Nephron (organoid): ENCODE measurements at regions not wholly inside any gene's neighbourhood (a gene's known extent, or its start where the extent isn't known, plus 50 kb on each side); places are given as distances from the start of the nearest gene placed in this dataset.

ENCODE experiments used
- H3K27ac Mint-ChIP-seq, 3 experiments: 2 replicates each; pipeline ENCODE4 v1.8.0; 2020; ENCODE audit warnings: mixed read lengths in 3 of 3, mild to moderate bottlenecking in 2 of 3, moderate library complexity in 1 of 3
- H3K27me3 Mint-ChIP-seq: 2 replicates; pipeline ENCODE4 v1.8.0; 2021; ENCODE audit warnings: low read depth, mild to moderate bottlenecking, moderate library complexity, mixed read lengths
- H3K36me3 Mint-ChIP-seq: 2 replicates; pipeline ENCODE4 v1.8.0; 2020; ENCODE audit warnings: low read depth, mixed read lengths
- H3K4me1 Mint-ChIP-seq: 2 replicates; pipeline ENCODE4 v1.8.0; 2020; ENCODE audit warnings: mixed read lengths
- H3K4me3 Mint-ChIP-seq, 3 experiments: 2 replicates each; pipeline ENCODE4 v1.8.0; 2020; ENCODE audit warnings: mild to moderate bottlenecking in 3 of 3, mixed read lengths in 3 of 3, moderate library complexity in 2 of 3
- H3K9me3 Mint-ChIP-seq: 2 replicates; pipeline ENCODE4 v1.8.0; 2020; ENCODE audit warnings: mixed read lengths
- TF ChIP-seq, protein P1 (sequence below), 3 experiments: fragments of 200-600 bp; sonication (generic); IDR thresholded peaks; one replicate each; pipeline ENCODE4 v1.5.0; 2021; ENCODE audit warnings: antibody characterized with exemption in 3 of 3; ENCODE audit not compliant: unreplicated experiment in 3 of 3

GRCh38 chr13:31435536-31435935, 235.8 kb downstream of the B3GLCT start:
- Mint-ChIP-seq H3K4me1 (peaks cover 29% of the 10 kb centered on the region), H3K27me3 (peaks cover 17% of the 10 kb centered on the region)
- TF ChIP-seq, protein P1, sequence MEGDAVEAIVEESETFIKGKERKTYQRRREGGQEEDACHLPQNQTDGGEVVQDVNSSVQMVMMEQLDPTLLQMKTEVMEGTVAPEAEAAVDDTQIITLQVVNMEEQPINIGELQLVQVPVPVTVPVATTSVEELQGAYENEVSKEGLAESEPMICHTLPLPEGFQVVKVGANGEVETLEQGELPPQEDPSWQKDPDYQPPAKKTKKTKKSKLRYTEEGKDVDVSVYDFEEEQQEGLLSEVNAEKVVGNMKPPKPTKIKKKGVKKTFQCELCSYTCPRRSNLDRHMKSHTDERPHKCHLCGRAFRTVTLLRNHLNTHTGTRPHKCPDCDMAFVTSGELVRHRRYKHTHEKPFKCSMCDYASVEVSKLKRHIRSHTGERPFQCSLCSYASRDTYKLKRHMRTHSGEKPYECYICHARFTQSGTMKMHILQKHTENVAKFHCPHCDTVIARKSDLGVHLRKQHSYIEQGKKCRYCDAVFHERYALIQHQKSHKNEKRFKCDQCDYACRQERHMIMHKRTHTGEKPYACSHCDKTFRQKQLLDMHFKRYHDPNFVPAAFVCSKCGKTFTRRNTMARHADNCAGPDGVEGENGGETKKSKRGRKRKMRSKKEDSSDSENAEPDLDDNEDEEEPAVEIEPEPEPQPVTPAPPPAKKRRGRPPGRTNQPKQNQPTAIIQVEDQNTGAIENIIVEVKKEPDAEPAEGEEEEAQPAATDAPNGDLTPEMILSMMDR (IDR thresholded peaks at IDR 0.05; ENCODE audit: unreplicated experiment in 3 of 3): no peak

DNA sequence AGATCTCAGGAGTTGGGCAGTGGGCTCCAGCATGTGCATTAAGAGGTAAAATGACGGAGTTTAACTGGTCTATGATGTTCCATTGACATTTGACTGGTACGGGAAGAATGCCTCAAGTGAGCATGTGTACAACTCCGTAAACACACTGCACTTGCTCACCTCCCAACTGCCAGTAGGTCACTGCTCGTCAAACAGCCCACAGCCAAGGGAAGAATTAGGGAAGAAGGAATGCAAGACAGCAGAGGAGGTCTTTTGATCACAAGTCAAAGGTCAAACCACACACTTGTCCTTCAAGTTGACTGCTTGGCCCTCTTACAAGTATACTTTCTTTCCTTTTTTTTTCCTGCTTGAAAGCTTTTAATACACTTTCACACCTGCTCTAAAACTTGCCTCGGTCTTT, 236.7 kb downstream of the B3GLCT start:
- Mint-ChIP-seq H3K4me1 (peaks cover 31% of the 10 kb centered on the region), H3K36me3 (no peaks in the 10 kb centered on the region), H3K9me3 (peaks cover 5% of the 10 kb centered on the region), H3K27me3 (peaks cover 15% of the 10 kb centered on the region), H3K27ac (no peak overlapping the region), H3K4me3 (no peak overlapping the region)
- TF ChIP-seq, protein P1 (IDR thresholded peaks at IDR 0.05; ENCODE audit: unreplicated experiment in 3 of 3): no peak

More at GRCh38 chr13:31435536-31435935, 235.8 kb downstream of the B3GLCT start:
- H3K9me3 Mint-ChIP-seq: peaks cover 5% of the 10 kb centered on the region
- H3K36me3 Mint-ChIP-seq: no peaks in the 10 kb centered on the region
- no peak overlapping the region for H3K4me3 Mint-ChIP-seq
- H3K27ac Mint-ChIP-seq: peak overlapping the region in 2 of 3 experiments; percentile 48 to 53

DNA sequence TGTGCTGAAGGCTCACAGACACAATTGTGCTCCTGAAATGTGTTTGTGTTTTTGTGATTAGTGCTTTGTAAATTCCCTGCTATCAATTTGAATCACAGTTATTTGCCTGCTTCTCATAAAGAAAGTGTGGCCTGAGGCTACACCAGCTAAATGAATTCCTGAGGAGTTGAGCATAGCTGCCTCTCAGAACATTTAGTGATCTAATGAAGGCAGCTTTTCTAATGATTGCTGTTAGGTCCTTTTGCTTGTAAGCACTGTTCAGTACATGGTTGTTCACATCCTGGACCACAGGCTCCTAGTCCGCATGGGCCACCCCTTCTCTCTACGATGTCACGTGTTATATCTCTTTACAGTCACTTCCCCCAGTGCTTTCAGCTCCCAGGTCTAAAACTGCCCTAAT, 238.2 kb downstream of the B3GLCT start:
- Mint-ChIP-seq H3K9me3 (peaks cover 5% of the 10 kb centered on the region), H3K36me3 (no peaks in the 10 kb centered on the region), H3K27ac (peak overlapping the region in 2 of 3 experiments; percentile 54 to 80), H3K4me3 (no peak overlapping the region), H3K27me3 (peaks cover 20% of the 10 kb centered on the region), H3K4me1 (peaks cover 39% of the 10 kb centered on the region)
- TF ChIP-seq, protein P1 (IDR thresholded peaks at IDR 0.05; ENCODE audit: unreplicated experiment in 3 of 3): no peak

DNA sequence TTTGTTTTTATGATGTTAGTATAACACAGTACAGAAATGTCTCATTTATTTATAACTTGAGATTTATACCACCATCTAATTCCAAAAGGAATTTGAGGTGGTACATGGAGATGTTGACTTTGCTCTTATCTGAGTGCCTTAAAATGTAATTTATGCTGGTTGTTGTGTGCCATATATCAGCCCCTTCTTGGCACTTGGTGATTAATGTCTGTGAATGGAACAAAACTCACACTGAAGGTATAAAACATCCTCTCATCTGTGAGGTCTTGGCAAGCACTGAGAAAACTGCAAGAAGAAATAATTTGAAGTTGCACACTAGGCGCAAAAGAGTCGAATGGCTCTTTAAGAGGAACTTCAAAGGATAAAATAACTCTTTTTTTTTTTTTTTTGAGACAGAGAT, 240.4 kb downstream of the B3GLCT start:
- no peaks in the 10 kb centered on the region for H3K36me3 Mint-ChIP-seq
- peaks cover 19% of the 10 kb centered on the region for H3K27me3 Mint-ChIP-seq
- H3K27ac Mint-ChIP-seq: peak overlapping the region; percentile 39 to 75 (median 46)
- no peak overlapping the region for H3K4me3 Mint-ChIP-seq
- peaks cover 49% of the 10 kb centered on the region for H3K4me1 Mint-ChIP-seq
- H3K9me3 Mint-ChIP-seq: peaks cover 4% of the 10 kb centered on the region
- TF ChIP-seq, protein P1 (IDR thresholded peaks at IDR 0.05; ENCODE audit: unreplicated experiment in 3 of 3): no peak

DNA sequence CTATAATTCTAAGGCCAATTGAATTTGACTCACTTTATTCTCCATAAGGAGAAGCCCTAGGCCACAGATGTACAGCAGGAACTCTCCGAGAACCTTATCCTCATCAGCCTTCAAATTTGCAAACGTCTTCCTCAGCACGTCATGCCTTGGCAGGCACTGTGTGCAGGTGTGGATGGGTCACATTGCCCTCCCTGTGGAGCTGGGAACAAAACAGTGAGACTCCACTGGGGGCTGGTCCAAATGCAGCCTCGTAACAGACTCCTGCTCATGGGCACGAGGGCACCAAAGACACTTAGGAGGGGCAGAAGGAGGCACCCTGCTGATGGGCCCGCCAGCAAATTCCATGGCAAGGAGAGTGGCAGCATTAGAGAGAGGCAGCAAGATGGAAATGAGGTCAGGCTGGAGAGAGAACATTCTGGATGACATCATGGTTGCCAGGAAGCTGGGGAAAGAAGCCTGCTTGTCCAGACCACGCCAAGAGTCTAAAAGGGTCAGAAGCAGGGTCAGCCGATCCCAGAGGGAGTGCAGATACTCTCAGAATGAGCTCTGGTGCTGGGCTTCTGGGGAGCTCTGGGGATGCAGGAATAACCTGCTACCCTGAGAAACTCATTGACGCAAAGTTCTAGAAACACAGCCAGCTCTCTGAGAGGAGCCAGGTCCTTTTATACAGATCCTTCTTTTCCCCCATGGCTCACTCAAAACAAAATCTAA, 242.2 kb downstream of the B3GLCT start:
- H3K27me3 Mint-ChIP-seq: peaks cover 21% of the 10 kb centered on the region
- H3K4me1 Mint-ChIP-seq: peaks cover 46% of the 10 kb centered on the region
- H3K4me3 Mint-ChIP-seq: no peak overlapping the region
- H3K36me3 Mint-ChIP-seq: no peaks in the 10 kb centered on the region
- H3K27ac Mint-ChIP-seq: peak overlapping the region in 2 of 3 experiments; percentile 12 to 50
- TF ChIP-seq, protein P1 (IDR thresholded peaks at IDR 0.05; ENCODE audit: unreplicated experiment in 3 of 3): no peak
- peaks cover 4% of the 10 kb centered on the region for H3K9me3 Mint-ChIP-seq

GRCh38 chr13:31442571-31442970, 242.8 kb downstream of the B3GLCT start:
- Mint-ChIP-seq H3K4me1 (peaks cover 43% of the 10 kb centered on the region), H3K27ac (peak overlapping the region in 1 of 3 experiments; percentile 36), H3K9me3 (peaks cover 4% of the 10 kb centered on the region), H3K36me3 (no peaks in the 10 kb centered on the region), H3K4me3 (no peak overlapping the region), H3K27me3 (peaks cover 22% of the 10 kb centered on the region)
- TF ChIP-seq, protein P1 (IDR thresholded peaks at IDR 0.05; ENCODE audit: unreplicated experiment in 3 of 3): no peak
